Keratinocyte (primary cell): ENCODE measurements at regions not wholly inside any gene's neighbourhood (a gene's known extent, or its start where the extent isn't known, plus 50 kb on each side); places are given as distances from the start of the nearest gene placed in this dataset.

ENCODE experiments used
- DNase-seq: peaks from one replicate; pipeline ENCODE4 v3.0.0-alpha.2; 2011; ENCODE audit warnings: low read depth, missing footprints, low spot score
- FAIRE-seq: peaks from 2 replicates; lab custom pipeline; 2011; peaks lifted over from hg19 to GRCh38; lab: Jason Lieb, UNC
- H2AFZ ChIP-seq: 2 replicates; pipeline ENCODE4 v1.6.0; 2012; ENCODE audit warnings: low read length, control low read depth, inconsistent platforms; ENCODE audit not compliant: control insufficient read depth
- H3K27ac ChIP-seq: 2 replicates; pipeline ENCODE4 v1.5.1; 2011; ENCODE audit warnings: low read length; ENCODE audit not compliant: control insufficient read depth, insufficient read depth
- H3K27me3 ChIP-seq: 3 replicates; pipeline ENCODE4 v1.6.0; 2011; ENCODE audit warnings: low read length; ENCODE audit not compliant: control insufficient read depth, insufficient read depth; ENCODE audit errors: extremely low read depth
- H3K36me3 ChIP-seq, 2 experiments: 2 replicates in 1 of 2; 3 replicates in 1 of 2; pipeline ENCODE4 v1.5.1; 2011; ENCODE audit warnings: low read length in 2 of 2, mild to moderate bottlenecking in 1 of 2; ENCODE audit not compliant: control insufficient read depth in 2 of 2, insufficient read depth in 2 of 2; ENCODE audit errors: extremely low read depth in 1 of 2
- H3K4me1 ChIP-seq: 3 replicates; pipeline ENCODE4 v1.5.1; 2011; ENCODE audit warnings: low read length; ENCODE audit not compliant: control insufficient read depth, insufficient read depth; ENCODE audit errors: extremely low read depth
- H3K4me2 ChIP-seq: 3 replicates; pipeline ENCODE4 v1.6.0; 2011; ENCODE audit warnings: low read depth, low read length; ENCODE audit not compliant: control insufficient read depth, insufficient read depth; ENCODE audit errors: extremely low read depth
- H3K4me3 ChIP-seq, 3 experiments: fragments of 200-600 bp in 1 of 3; sonication (generic) in 1 of 3; 2 replicates in 2 of 3; 3 replicates in 1 of 3; pipeline ENCODE4 v1.5.1; 2011 to 2016; ENCODE audit warnings: low read length in 3 of 3, mild to moderate bottlenecking in 3 of 3, control low read depth in 2 of 3, inconsistent platforms in 1 of 3, low read depth in 1 of 3, mixed read lengths in 1 of 3, mixed run types in 1 of 3, moderate library complexity in 1 of 3; ENCODE audit not compliant: control insufficient read depth in 2 of 3, insufficient read depth in 2 of 3; ENCODE audit errors: extremely low read depth in 1 of 3
- H3K79me2 ChIP-seq: 2 replicates; pipeline ENCODE4 v1.6.0; 2012; ENCODE audit warnings: low read length; ENCODE audit not compliant: control insufficient read depth, insufficient read depth
- H3K9ac ChIP-seq: 3 replicates; pipeline ENCODE4 v1.6.0; 2011; ENCODE audit warnings: low read length; ENCODE audit not compliant: control insufficient read depth, insufficient read depth; ENCODE audit errors: extremely low read depth
- H3K9me1 ChIP-seq: 3 replicates; pipeline ENCODE4 v1.6.0; 2011; ENCODE audit warnings: low read length; ENCODE audit not compliant: control insufficient read depth, insufficient read depth; ENCODE audit errors: extremely low read depth
- H3K9me3 ChIP-seq: 2 replicates; pipeline ENCODE4 v1.5.1; 2012; ENCODE audit warnings: low read depth, low read length; ENCODE audit not compliant: control insufficient read depth
- H4K20me1 ChIP-seq: 3 replicates; pipeline ENCODE4 v1.6.0; 2011; ENCODE audit warnings: low read length; ENCODE audit not compliant: control insufficient read depth, insufficient read depth; ENCODE audit errors: extremely low read depth
- CTCF ChIP-seq, 3 experiments: IDR thresholded peaks in 1 of 3; conservative IDR thresholded peaks in 1 of 3; optimal IDR thresholded peaks in 1 of 3; 2 replicates in 2 of 3; 3 replicates in 1 of 3; pipeline versions ENCODE3 to v1.5.1; 2011; ENCODE audit warnings: low read length in 3 of 3, mild to moderate bottlenecking in 3 of 3, moderate library complexity in 2 of 3, control low read depth in 1 of 3, inconsistent platforms in 1 of 3; ENCODE audit not compliant: insufficient read depth in 2 of 3; ENCODE audit errors: extremely low read depth in 1 of 3
- EZH2 ChIP-seq: IDR thresholded peaks from one replicate; pipeline ENCODE4 v1.6.1; 2012; ENCODE audit warnings: inconsistent platforms, mild to moderate bottlenecking, low read length, moderate library complexity
- dilution Hi-C: fragments of 300-500 bp; cut with MboI; formaldehyde crosslinking; loops from one replicate; pipeline ENCODE4 v1.7.0; 2020; ENCODE audit warnings: low sequenced_read_pairs; ENCODE audit not compliant: extremely low pct_ligation_motif_present

- no peak for DNase-seq
- FAIRE-seq: no peak
- Histone ChIP-seq H4K20me1 (no peaks in the 10 kb centered on the region), H3K27ac (no peak overlapping the region), H3K27me3 (no peaks in the 10 kb centered on the region), H3K9me3 (peaks cover 3% of the 10 kb centered on the region), H3K4me3 (no peak overlapping the region), H3K4me2 (no peak overlapping the region), H3K36me3 (no peaks in the 10 kb centered on the region), H3K4me1 (no peaks in the 10 kb centered on the region), H2AFZ (no peak overlapping the region), H3K9me1 (no peaks in the 10 kb centered on the region), H3K79me2 (no peaks in the 10 kb centered on the region), H3K9ac (no peak overlapping the region)
- TF ChIP-seq EZH2 (no peak), CTCF (optimal IDR thresholded peaks at IDR 0.05 in 1 of 3, IDR thresholded peaks at IDR 0.05 in 1 of 3, conservative IDR thresholded peaks at IDR 0.05 in 1 of 3; ENCODE audit: extremely low read depth in 1 of 3, insufficient read depth in 2 of 3, low read length in 3 of 3) (no peak)
- dilution Hi-C loops: no loop called here
Observed at GRCh38 chr7:137093198-137093597, 224.7 kb downstream of the CHRM2 start.

- TF ChIP-seq EZH2 (no peak), CTCF (optimal IDR thresholded peaks at IDR 0.05 in 1 of 3, IDR thresholded peaks at IDR 0.05 in 1 of 3, conservative IDR thresholded peaks at IDR 0.05 in 1 of 3; ENCODE audit: extremely low read depth in 1 of 3, insufficient read depth in 2 of 3, low read length in 3 of 3) (no peak)
- dilution Hi-C loops: no loop called here
- Histone ChIP-seq H3K27ac (no peak overlapping the region), H3K9ac (no peak overlapping the region), H4K20me1 (no peaks in the 10 kb centered on the region), H3K4me1 (no peaks in the 10 kb centered on the region), H3K4me2 (no peak overlapping the region), H3K9me3 (peaks cover 3% of the 10 kb centered on the region), H3K9me1 (no peaks in the 10 kb centered on the region), H3K79me2 (no peaks in the 10 kb centered on the region), H3K4me3 (no peak overlapping the region), H3K27me3 (no peaks in the 10 kb centered on the region), H3K36me3 (no peaks in the 10 kb centered on the region), H2AFZ (no peak overlapping the region)
- DNase-seq (no peak), FAIRE-seq (no peak)
Observed at GRCh38 chr7:137091396-137091795, 222.9 kb downstream of the CHRM2 start.
